ENCODE measurements at regions not wholly inside any gene's neighbourhood (a gene's known extent, or its start where the extent isn't known, plus 50 kb on each side); places are given as distances from the start of the nearest gene placed in this dataset.

GRCh38 chr7:155227788-155228458, 69.8 kb upstream of the INSIG1 start:
- no peak for DNase-seq (ENCODE audit: low spot score)
- 63% methylated on average over 22 of the region's 22 CpGs for WGBS
- TF ChIP-seq HNF4A (conservative IDR thresholded peaks at IDR 0.05) (peak; percentile 40 to 52), RXRA (IDR thresholded peaks at IDR 0.05) (peak; percentile 71 to 73), TAF1 (conservative IDR thresholded peaks at IDR 0.05) (no peak), SP1 (IDR thresholded peaks at IDR 0.05) (peak; percentile 28)
- Histone ChIP-seq H3K9ac (ENCODE audit: low read depth in 1 of 2, low read length in 2 of 2) (no peak overlapping the region), H3K4me1 (ENCODE audit: control insufficient read depth in 4 of 4, insufficient read depth in 4 of 4, low read length in 3 of 4) (peaks cover 14 to 40% (median 30%) of the 10 kb centered on the region in 4 donors), H3K4me3 (ENCODE audit: low read depth in 1 of 3, low read length in 3 of 3) (no peak overlapping the region), H3K9me3 (ENCODE audit: control insufficient read depth in 4 of 4, low read length in 3 of 4) (no peaks in the 10 kb centered on the region), H3K36me3 (ENCODE audit: control insufficient read depth in 4 of 4, insufficient read depth in 3 of 4, low read depth in 1 of 4, low read length in 3 of 4) (no peaks in the 10 kb centered on the region), H3K27me3 (ENCODE audit: control insufficient read depth in 4 of 4, insufficient read depth in 4 of 4, low read length in 3 of 4) (no peaks in the 10 kb centered on the region), H3K27ac (ENCODE audit: low read depth in 1 of 2, low read length in 2 of 2) (no peak overlapping the region)

- Histone ChIP-seq H3K4me1 (ENCODE audit: control insufficient read depth in 4 of 4, insufficient read depth in 4 of 4, low read length in 3 of 4) (peaks cover 11 to 40% (median 25%) of the 10 kb centered on the region in 4 donors), H3K9me3 (ENCODE audit: control insufficient read depth in 4 of 4, low read length in 3 of 4) (no peaks in the 10 kb centered on the region), H3K27ac (ENCODE audit: low read depth in 1 of 2, low read length in 2 of 2) (no peak overlapping the region), H3K4me3 (ENCODE audit: low read depth in 1 of 3, low read length in 3 of 3) (no peak overlapping the region), H3K27me3 (ENCODE audit: control insufficient read depth in 4 of 4, insufficient read depth in 4 of 4, low read length in 3 of 4) (no peaks in the 10 kb centered on the region), H3K36me3 (ENCODE audit: control insufficient read depth in 4 of 4, insufficient read depth in 3 of 4, low read depth in 1 of 4, low read length in 3 of 4) (no peaks in the 10 kb centered on the region), H3K9ac (ENCODE audit: low read depth in 1 of 2, low read length in 2 of 2) (no peak overlapping the region)
- 94% methylated on average over 8 of the region's 8 CpGs for WGBS
- no peak for TF ChIP-seq MAX (IDR thresholded peaks at IDR 0.05)
- no peak for TF ChIP-seq ATF3 (IDR thresholded peaks at IDR 0.05)
- no peak for TF ChIP-seq HNF4A (conservative IDR thresholded peaks at IDR 0.05)
- no peak for TF ChIP-seq REST (IDR thresholded peaks at IDR 0.05)
- TF ChIP-seq FOXA1 (IDR thresholded peaks at IDR 0.05): no peak
- TF ChIP-seq EGR1 (IDR thresholded peaks at IDR 0.05; ENCODE audit: low read depth in 2 of 2): no peak
- TF ChIP-seq JUND (IDR thresholded peaks at IDR 0.05): no peak
- no peak for TF ChIP-seq FOXA2 (IDR thresholded peaks at IDR 0.05)
- TF ChIP-seq NR2F2 (IDR thresholded peaks at IDR 0.05): no peak
- TF ChIP-seq HNF4G (IDR thresholded peaks at IDR 0.05): no peak
- TF ChIP-seq ZBTB33 (IDR thresholded peaks at IDR 0.05): no peak
- no peak for TF ChIP-seq YY1 (IDR thresholded peaks at IDR 0.05)
- no peak for DNase-seq (ENCODE audit: low spot score)
These were observed 69.2 kb upstream of the INSIG1 start for GRCh38 chr7:155228459-155228845.
